ENCODE measurements at regions not wholly inside any gene's neighbourhood (a gene's known extent, or its start where the extent isn't known, plus 50 kb on each side); places are given as distances from the start of the nearest gene placed in this dataset.

DNA sequence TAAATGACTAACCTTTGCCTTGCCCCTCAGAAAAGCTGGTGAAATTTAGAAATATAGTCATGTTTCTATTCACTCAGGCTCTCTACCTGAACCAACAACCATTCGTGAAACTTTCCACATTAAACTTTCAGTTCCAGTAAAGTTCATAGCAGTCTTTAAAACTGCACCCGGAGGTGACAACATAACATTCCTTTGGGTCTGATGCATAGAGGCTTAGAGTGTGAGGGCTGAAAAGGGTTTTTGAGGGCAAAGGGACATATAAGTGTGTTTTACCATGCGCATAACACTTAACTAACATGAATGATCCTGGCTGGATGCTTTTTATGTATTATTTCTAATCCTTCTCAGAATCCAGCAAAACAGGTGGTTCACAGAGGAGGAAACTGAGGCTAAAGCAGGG lies 471.7 kb upstream of the MCTP2 start:
- H3K9ac ChIP-seq = no peak overlapping the region
- no peak for DNase-seq
- no peak overlapping the region for H3K4me3 ChIP-seq (ENCODE audit: low read depth in 2 of 2, low read length in 1 of 2)
- no peak overlapping the region for H3K27ac ChIP-seq (ENCODE audit: low read depth in 2 of 2, low read length in 1 of 2)
- H3K79me2 ChIP-seq (ENCODE audit: insufficient read depth) = no peaks in the 10 kb centered on the region
- H3K9me2 ChIP-seq = no peaks in the 10 kb centered on the region
- no peaks in the 10 kb centered on the region for H3K9me3 ChIP-seq
- ChIA-PET CTCF (no interaction called here), POLR2A (no interaction called here)
- TF ChIP-seq, protein P1, sequence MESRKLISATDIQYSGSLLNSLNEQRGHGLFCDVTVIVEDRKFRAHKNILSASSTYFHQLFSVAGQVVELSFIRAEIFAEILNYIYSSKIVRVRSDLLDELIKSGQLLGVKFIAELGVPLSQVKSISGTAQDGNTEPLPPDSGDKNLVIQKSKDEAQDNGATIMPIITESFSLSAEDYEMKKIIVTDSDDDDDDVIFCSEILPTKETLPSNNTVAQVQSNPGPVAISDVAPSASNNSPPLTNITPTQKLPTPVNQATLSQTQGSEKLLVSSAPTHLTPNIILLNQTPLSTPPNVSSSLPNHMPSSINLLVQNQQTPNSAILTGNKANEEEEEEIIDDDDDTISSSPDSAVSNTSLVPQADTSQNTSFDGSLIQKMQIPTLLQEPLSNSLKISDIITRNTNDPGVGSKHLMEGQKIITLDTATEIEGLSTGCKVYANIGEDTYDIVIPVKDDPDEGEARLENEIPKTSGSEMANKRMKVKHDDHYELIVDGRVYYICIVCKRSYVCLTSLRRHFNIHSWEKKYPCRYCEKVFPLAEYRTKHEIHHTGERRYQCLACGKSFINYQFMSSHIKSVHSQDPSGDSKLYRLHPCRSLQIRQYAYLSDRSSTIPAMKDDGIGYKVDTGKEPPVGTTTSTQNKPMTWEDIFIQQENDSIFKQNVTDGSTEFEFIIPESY (IDR thresholded peaks at IDR 0.05; ENCODE audit: borderline replicate concordance, low read depth) = no peak
- TF ChIP-seq, protein P2, sequence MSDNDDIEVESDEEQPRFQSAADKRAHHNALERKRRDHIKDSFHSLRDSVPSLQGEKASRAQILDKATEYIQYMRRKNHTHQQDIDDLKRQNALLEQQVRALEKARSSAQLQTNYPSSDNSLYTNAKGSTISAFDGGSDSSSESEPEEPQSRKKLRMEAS (IDR thresholded peaks at IDR 0.05; ENCODE audit: low read depth) = no peak
- TF ChIP-seq JUND (IDR thresholded peaks at IDR 0.05) (no peak), POLR2AphosphoS5 (IDR thresholded peaks at IDR 0.05; ENCODE audit: low read depth, low read length) (no peak), TEAD4 (IDR thresholded peaks at IDR 0.05; ENCODE audit: borderline replicate concordance, insufficient read depth) (no peak), YY1 (IDR thresholded peaks at IDR 0.05; ENCODE audit: low read depth) (no peak), EP300 (IDR thresholded peaks at IDR 0.05; ENCODE audit: borderline replicate concordance in 1 of 2, low read depth in 1 of 2, low read length in 1 of 2) (no peak), FOXJ3 (CRISPR knock-in tag; IDR thresholded peaks at IDR 0.05) (no peak), RAD21 (IDR thresholded peaks at IDR 0.05; ENCODE audit: low read length) (no peak), SMC3 (IDR thresholded peaks at IDR 0.05; ENCODE audit: low read depth, low read length) (no peak), SIN3A (IDR thresholded peaks at IDR 0.05; ENCODE audit: borderline replicate concordance, low read depth, low read length) (no peak), GATA2 (CRISPR knock-in tag; IDR thresholded peaks at IDR 0.05) (no peak), NFIC (IDR thresholded peaks at IDR 0.05; ENCODE audit: borderline replicate concordance) (no peak)
- TF ChIP-seq, protein P3, sequence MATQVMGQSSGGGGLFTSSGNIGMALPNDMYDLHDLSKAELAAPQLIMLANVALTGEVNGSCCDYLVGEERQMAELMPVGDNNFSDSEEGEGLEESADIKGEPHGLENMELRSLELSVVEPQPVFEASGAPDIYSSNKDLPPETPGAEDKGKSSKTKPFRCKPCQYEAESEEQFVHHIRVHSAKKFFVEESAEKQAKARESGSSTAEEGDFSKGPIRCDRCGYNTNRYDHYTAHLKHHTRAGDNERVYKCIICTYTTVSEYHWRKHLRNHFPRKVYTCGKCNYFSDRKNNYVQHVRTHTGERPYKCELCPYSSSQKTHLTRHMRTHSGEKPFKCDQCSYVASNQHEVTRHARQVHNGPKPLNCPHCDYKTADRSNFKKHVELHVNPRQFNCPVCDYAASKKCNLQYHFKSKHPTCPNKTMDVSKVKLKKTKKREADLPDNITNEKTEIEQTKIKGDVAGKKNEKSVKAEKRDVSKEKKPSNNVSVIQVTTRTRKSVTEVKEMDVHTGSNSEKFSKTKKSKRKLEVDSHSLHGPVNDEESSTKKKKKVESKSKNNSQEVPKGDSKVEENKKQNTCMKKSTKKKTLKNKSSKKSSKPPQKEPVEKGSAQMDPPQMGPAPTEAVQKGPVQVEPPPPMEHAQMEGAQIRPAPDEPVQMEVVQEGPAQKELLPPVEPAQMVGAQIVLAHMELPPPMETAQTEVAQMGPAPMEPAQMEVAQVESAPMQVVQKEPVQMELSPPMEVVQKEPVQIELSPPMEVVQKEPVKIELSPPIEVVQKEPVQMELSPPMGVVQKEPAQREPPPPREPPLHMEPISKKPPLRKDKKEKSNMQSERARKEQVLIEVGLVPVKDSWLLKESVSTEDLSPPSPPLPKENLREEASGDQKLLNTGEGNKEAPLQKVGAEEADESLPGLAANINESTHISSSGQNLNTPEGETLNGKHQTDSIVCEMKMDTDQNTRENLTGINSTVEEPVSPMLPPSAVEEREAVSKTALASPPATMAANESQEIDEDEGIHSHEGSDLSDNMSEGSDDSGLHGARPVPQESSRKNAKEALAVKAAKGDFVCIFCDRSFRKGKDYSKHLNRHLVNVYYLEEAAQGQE (IDR thresholded peaks at IDR 0.05; ENCODE audit: low read depth, low read length) = no peak
- TF ChIP-seq, protein P4, sequence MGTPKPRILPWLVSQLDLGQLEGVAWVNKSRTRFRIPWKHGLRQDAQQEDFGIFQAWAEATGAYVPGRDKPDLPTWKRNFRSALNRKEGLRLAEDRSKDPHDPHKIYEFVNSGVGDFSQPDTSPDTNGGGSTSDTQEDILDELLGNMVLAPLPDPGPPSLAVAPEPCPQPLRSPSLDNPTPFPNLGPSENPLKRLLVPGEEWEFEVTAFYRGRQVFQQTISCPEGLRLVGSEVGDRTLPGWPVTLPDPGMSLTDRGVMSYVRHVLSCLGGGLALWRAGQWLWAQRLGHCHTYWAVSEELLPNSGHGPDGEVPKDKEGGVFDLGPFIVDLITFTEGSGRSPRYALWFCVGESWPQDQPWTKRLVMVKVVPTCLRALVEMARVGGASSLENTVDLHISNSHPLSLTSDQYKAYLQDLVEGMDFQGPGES (IDR thresholded peaks at IDR 0.05; ENCODE audit: low read depth, low read length) = no peak
- TF ChIP-seq, protein P5, sequence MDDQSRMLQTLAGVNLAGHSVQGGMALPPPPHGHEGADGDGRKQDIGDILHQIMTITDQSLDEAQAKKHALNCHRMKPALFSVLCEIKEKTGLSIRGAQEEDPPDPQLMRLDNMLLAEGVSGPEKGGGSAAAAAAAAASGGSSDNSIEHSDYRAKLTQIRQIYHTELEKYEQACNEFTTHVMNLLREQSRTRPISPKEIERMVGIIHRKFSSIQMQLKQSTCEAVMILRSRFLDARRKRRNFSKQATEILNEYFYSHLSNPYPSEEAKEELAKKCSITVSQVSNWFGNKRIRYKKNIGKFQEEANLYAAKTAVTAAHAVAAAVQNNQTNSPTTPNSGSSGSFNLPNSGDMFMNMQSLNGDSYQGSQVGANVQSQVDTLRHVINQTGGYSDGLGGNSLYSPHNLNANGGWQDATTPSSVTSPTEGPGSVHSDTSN (IDR thresholded peaks at IDR 0.05) = no peak
- TF ChIP-seq, protein P6, sequence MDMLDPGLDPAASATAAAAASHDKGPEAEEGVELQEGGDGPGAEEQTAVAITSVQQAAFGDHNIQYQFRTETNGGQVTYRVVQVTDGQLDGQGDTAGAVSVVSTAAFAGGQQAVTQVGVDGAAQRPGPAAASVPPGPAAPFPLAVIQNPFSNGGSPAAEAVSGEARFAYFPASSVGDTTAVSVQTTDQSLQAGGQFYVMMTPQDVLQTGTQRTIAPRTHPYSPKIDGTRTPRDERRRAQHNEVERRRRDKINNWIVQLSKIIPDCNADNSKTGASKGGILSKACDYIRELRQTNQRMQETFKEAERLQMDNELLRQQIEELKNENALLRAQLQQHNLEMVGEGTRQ (IDR thresholded peaks at IDR 0.05; ENCODE audit: borderline replicate concordance, low read depth, low read length) = no peak
- WGBS (ENCODE audit: low lambda C conversion rate) = 34% methylated on average over 3 of the region's 3 CpGs
- H4K20me1 ChIP-seq (ENCODE audit: insufficient read depth) = no peaks in the 10 kb centered on the region
- no peaks in the 10 kb centered on the region for H3K36me3 ChIP-seq (replicated peaks in 1 of 2; ENCODE audit: control insufficient read depth in 1 of 2, insufficient read depth in 2 of 2, low read length in 1 of 2)
- no peak overlapping the region for H2AFZ ChIP-seq (ENCODE audit: low read depth)
- no peaks in the 10 kb centered on the region for H3K4me1 ChIP-seq (ENCODE audit: control insufficient read depth in 1 of 2, insufficient read depth in 2 of 2, low read depth in 1 of 2, low read length in 1 of 2)
- H3K4me2 ChIP-seq = no peak overlapping the region
- no peaks in the 10 kb centered on the region for H3K27me3 ChIP-seq (ENCODE audit: insufficient read depth)
- H3F3A ChIP-seq (replicated peaks; ENCODE audit: insufficient read depth) = no peaks in the 10 kb centered on the region

Data from SK-N-SH (cell line).